SH-SY5Y (cell line): ENCODE measurements at regions not wholly inside any gene's neighbourhood (a gene's known extent, or its start where the extent isn't known, plus 50 kb on each side); places are given as distances from the start of the nearest gene placed in this dataset.

Source experiments
- GATA2 ChIP-seq: IDR thresholded peaks from 2 replicates; pipeline ENCODE4 v1.6.1; 2011; ENCODE audit warnings: mild to moderate bottlenecking, low read depth, low read length
- GATA3 ChIP-seq: IDR thresholded peaks from 2 replicates; pipeline ENCODE4 v1.6.1; 2011; ENCODE audit warnings: low read depth, mild to moderate bottlenecking, low read length, moderate library complexity

DNA sequence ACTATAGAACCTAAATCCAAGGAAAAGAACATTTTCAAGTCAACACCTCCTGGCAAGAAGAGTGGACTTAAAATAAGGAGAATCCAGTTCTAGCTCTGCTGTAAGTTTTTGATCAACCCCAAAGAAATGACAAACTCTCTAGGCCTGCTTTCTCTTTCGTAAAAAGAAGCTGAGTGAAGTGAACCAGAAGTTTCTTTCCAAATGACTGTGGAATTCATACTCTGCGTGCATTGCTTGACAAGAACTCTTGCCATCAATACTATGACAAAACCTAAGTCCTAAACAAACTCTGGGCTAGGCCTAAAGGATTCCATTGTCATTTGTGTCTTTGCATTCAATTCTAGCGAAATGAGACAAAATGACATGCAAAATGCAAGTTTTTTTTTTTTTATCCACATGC lies 187.5 kb upstream of the SOX9 start:
- TF ChIP-seq GATA2 (no peak), GATA3 (no peak)
